ENCODE measurements at regions not wholly inside any gene's neighbourhood (a gene's known extent, or its start where the extent isn't known, plus 50 kb on each side); places are given as distances from the start of the nearest gene placed in this dataset.

- CTCF ChIA-PET = interaction anchor here (0.7 kb wide), 1 partner anchor 23 kb away, joined by 3 read pairs; no protein-coding TSS in a partner anchor
- no peak overlapping the region for H3K4me3 ChIP-seq (ENCODE audit: low read depth, low read length)
- peaks cover 3% of the 10 kb centered on the region; the same call in 1 of the 2 replicates for H3K4me1 ChIP-seq (ENCODE audit: control insufficient read depth, insufficient read depth, low read length)
- no peak overlapping the region for H3K27ac ChIP-seq (ENCODE audit: extremely low read depth, low read depth, low read length)
- H3K9me3 ChIP-seq (ENCODE audit: control insufficient read depth, insufficient read depth, low read depth, low read length) = no peaks in the 10 kb centered on the region
- POLR2A ChIA-PET = no interaction called here
- no peaks in the 10 kb centered on the region for H3K36me3 ChIP-seq (ENCODE audit: control insufficient read depth in 2 of 2, insufficient read depth in 1 of 2, low read length in 2 of 2)
- TF ChIP-seq PRDM6 (tag by site-specific recombination; IDR thresholded peaks at IDR 0.05) (no peak), ATF2 (tag by site-specific recombination; IDR thresholded peaks at IDR 0.05; ENCODE audit: low read depth) (no peak), ZNF561 (tag by site-specific recombination; IDR thresholded peaks at IDR 0.05; ENCODE audit: borderline replicate concordance) (no peak), ZNF677 (tag by site-specific recombination; IDR thresholded peaks at IDR 0.05) (no peak), EGR2 (tag by site-specific recombination; IDR thresholded peaks at IDR 0.05; ENCODE audit: low read depth) (no peak), ZBTB1 (tag by site-specific recombination; IDR thresholded peaks at IDR 0.05) (no peak), ZNF211 (tag by site-specific recombination; IDR thresholded peaks at IDR 0.05; ENCODE audit: low read depth) (no peak), ZNF148 (tag by site-specific recombination; IDR thresholded peaks at IDR 0.05; ENCODE audit: borderline replicate concordance) (no peak), TCF7L2 (IDR thresholded peaks at IDR 0.05; ENCODE audit: borderline replicate concordance, low read depth, low read length) (peak; percentile 54; the same call in 1 of the 2 replicates)
These were observed 166.0 kb upstream of the MDFIC start for GRCh38 chr7:114755856-114756255.

- ChIA-PET CTCF (interaction anchor here (0.6 to 0.7 kb wide), 2 partner anchors 340 to 1059 kb away, joined by 3 read pairs; no protein-coding TSS in a partner anchor), POLR2A (no interaction called here)
- TF ChIP-seq TRIM28 (IDR thresholded peaks at IDR 0.05; ENCODE audit: borderline replicate concordance, low read length) (no peak), ZNF223 (tag by site-specific recombination; IDR thresholded peaks at IDR 0.05) (no peak), SP7 (tag by site-specific recombination; IDR thresholded peaks at IDR 0.05) (no peak), KLF7 (tag by site-specific recombination; IDR thresholded peaks at IDR 0.05; ENCODE audit: borderline replicate concordance) (no peak), AEBP2 (tag by site-specific recombination; IDR thresholded peaks at IDR 0.05; ENCODE audit: borderline replicate concordance) (no peak), ZNF555 (tag by site-specific recombination; conservative IDR thresholded peaks at IDR 0.05) (no peak), ZNF558 (tag by site-specific recombination; IDR thresholded peaks at IDR 0.05) (no peak), BCL11A (tag by site-specific recombination; IDR thresholded peaks at IDR 0.05; ENCODE audit: low read depth) (no peak), ZNF433 (tag by site-specific recombination; IDR thresholded peaks at IDR 0.05; ENCODE audit: low read depth) (no peak), ZNF791 (tag by site-specific recombination; IDR thresholded peaks at IDR 0.05) (no peak), ZFP37 (tag by site-specific recombination; IDR thresholded peaks at IDR 0.05) (no peak), ZNF585B (tag by site-specific recombination; IDR thresholded peaks at IDR 0.05) (no peak), GLIS2 (tag by site-specific recombination; IDR thresholded peaks at IDR 0.05) (no peak), ZSCAN18 (tag by site-specific recombination; IDR thresholded peaks at IDR 0.05) (no peak), ZNF610 (tag by site-specific recombination; IDR thresholded peaks at IDR 0.05; ENCODE audit: borderline replicate concordance) (no peak), ZBTB48 (tag by site-specific recombination; IDR thresholded peaks at IDR 0.05) (no peak), ZNF24 (tag by site-specific recombination; IDR thresholded peaks at IDR 0.05) (no peak), ZBTB21 (tag by site-specific recombination; IDR thresholded peaks at IDR 0.05) (no peak), ZNF132 (tag by site-specific recombination; IDR thresholded peaks at IDR 0.05; ENCODE audit: borderline replicate concordance) (no peak)
- H3K9me3 ChIP-seq (ENCODE audit: control insufficient read depth, insufficient read depth, low read depth, low read length) = no peaks in the 10 kb centered on the region
- peaks cover 3% of the 10 kb centered on the region; the same call in 1 of the 2 replicates for H3K4me1 ChIP-seq (ENCODE audit: control insufficient read depth, insufficient read depth, low read length)
- H3K36me3 ChIP-seq (ENCODE audit: control insufficient read depth in 2 of 2, insufficient read depth in 1 of 2, low read length in 2 of 2) = no peaks in the 10 kb centered on the region
- no peak overlapping the region for H3K4me3 ChIP-seq (ENCODE audit: low read depth, low read length)
- H3K27ac ChIP-seq (ENCODE audit: extremely low read depth, low read depth, low read length) = no peak overlapping the region
These were observed 163.2 kb upstream of the MDFIC start for GRCh38 chr7:114758661-114759227.

Data from HEK293 (cell line).